ENCODE measurements at regions not wholly inside any gene's neighbourhood (a gene's known extent, or its start where the extent isn't known, plus 50 kb on each side); places are given as distances from the start of the nearest gene placed in this dataset.

DNA sequence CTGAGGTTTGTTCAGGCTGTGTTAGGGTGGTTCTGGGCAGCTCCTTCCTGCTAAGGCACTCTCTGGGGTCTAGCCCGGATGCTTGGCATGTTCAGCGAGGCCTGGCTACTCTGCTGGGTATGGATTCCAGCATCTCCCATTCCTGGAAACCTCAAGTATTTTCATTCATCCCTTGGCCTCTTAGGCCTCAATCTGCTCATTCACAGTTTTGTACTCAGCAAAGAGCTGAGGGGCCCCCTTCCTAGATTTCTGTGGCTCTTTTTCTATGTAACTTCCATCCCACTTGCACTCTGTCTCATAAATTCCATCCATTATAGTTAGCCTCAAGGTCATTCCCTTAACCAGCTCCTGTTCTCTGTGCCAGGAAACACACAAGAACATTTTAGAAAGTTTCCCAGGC is 798.8 kb upstream of the HS6ST1 start:
- no peak for DNase-seq

GRCh38 chr2:129118296-129118695 is 799.6 kb upstream of the HS6ST1 start:
- no peak for DNase-seq

- DNase-seq: no peak
These were observed 810.4 kb upstream of the HS6ST1 start for GRCh38 chr2:129129087-129129486.

- DNase-seq: no peak
These were observed 815.3 kb upstream of the HS6ST1 start for GRCh38 chr2:129133692-129134641.

DNA sequence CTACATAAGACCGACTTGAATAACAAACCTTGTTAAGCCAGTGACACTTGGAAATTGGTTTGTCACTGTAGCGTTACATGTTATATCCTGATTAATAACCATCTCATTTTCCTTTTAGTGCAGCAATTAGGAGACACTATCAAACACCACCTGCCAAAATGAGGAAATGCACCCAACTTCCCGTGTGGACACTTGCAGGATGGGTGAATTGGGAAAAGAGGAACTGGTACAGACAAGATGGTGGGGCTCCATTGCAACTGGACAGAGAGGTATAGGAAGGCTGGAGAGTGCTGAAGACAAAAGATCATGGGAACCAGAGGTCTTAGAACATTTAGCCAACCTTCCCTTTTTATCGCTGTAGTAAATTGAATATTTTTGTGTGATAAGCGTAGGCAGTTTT is 816.3 kb upstream of the HS6ST1 start:
- DNase-seq: no peak

GRCh38 chr2:129139380-129139779 is 820.7 kb upstream of the HS6ST1 start:
- no peak for DNase-seq

DNA sequence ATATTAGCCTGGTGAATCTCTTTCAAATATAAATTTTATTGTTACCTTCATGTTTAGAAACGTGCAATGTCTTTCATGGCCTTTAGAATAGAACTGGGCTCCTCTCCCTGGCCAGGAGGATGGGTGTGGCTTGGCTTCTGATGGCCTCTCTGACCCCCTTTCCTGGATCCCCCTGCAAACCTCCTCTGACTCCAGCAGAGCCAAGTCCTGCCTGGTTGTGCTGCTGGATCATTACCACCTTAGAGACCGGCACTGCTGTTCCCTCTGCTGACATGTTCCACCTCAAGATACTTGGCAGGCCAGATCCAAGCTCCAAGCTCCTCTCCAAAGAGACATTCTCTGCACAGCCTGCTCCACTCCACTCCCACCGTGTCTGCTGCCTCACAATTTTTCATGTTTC is 823.8 kb upstream of the HS6ST1 start:
- no peak for DNase-seq

DNA sequence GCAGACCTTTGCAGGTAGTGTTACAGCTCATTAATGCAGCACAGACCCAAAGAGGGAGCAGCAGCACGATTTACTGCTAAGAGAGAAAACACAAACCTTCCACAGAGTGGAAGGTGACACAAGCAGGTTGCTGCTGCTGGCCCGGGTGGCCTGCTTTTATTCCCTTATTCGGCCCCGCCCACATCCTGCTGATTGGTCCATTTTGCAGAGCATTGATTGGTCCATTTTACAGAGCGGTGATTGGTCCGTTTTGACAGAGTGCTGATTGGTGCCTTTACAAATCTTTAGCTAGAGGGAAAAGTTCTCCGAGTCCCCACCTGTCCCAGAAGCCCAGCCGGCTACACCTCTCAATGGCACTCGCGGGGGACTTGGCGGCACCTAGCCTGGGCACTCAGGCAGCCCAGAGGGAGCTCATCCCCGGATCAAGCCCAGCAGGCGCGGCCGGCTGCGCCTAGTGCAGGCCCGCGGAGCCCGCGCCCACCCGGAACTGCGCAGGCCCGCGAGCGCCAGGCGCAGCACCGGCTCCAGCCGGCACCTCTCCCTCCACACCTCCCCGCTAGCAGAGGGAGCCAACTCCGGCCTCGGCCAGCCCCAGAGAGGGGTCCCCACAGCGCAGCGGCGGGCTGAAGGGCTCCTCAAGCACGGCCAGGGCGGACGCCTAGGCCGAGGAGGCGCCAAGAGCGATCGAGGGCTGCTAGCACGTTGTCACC is 825.6 kb upstream of the HS6ST1 start:
- no peak for DNase-seq

DNA sequence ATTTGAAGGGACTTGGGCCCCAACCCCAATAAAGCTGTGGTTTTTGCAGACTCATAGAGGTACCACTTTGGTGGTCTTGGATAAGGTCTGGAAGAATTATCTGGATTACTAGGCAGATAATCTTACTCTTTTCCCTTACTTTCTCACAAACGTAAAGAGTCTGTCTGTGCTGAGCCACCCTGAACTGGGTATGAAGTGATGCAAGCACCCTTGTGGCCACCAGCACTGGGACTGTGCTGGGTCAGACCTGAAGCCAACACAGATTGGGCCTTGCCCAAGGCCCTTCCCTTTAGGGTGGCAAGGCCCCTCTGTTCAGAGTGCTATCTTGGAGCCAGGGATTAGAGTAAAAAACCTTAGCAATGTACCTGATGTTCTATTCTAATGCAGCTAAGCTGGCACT is 827.0 kb upstream of the RAB6C start:
- no peak for DNase-seq

- DNase-seq: no peak
These were observed 818.6 kb upstream of the RAB6C start for GRCh38 chr2:129160879-129161278.

GRCh38 chr2:129164220-129164949 is 815.1 kb upstream of the RAB6C start:
- no peak for DNase-seq

- DNase-seq: no peak
These were observed 814.5 kb upstream of the RAB6C start for GRCh38 chr2:129165006-129165405.

GRCh38 chr2:129167456-129167855 is 812.0 kb upstream of the RAB6C start:
- no peak for DNase-seq

GRCh38 chr2:129170570-129170969 is 808.9 kb upstream of the RAB6C start:
- DNase-seq: no peak

GRCh38 chr2:129174143-129174542 is 805.3 kb upstream of the RAB6C start:
- DNase-seq: no peak

DNA sequence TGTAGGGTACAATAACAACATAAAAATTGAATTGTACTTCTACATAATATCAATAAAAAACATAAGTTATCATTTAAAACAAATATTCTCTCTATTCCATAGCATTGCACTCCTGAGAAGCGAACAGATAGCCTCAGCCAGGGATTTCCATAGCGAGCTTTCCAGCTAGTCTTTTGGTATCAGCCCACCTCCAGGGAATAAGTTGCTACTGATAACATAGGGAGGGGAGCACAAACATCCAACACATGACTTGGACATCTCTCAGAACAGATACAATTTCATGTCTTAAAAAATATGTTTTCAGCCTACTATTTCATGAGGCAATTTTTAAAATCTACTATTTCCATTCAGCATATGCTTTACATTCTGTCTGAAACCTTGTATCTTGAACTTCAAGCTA is 804.4 kb upstream of the RAB6C start:
- DNase-seq: no peak

- DNase-seq: no peak
These were observed 803.1 kb upstream of the RAB6C start for GRCh38 chr2:129176375-129176774.

GRCh38 chr2:129178356-129178755 is 801.1 kb upstream of the RAB6C start:
- no peak for DNase-seq

DNA sequence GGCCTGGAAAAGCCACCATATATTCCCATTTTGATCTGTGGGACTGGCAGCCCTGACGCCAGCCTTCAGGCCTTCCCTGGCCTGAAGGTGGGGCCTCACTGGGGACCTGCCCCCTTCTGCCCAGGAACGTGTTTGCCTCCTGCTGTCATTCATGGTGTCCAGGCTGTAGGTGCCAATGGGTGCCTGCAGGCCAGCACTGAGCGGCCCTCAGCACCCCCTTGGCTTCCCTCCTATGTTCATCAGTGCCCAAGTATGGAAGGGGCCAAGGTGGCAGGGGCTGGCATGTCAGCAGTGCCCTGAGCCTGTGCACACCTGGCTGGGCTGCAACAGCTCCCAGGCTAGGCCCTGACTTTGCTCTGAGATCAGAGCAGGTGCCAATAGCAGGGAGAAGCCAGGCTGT is 800.3 kb upstream of the RAB6C start:
- no peak for DNase-seq

GRCh38 chr2:129180124-129180716 is 799.2 kb upstream of the RAB6C start:
- DNase-seq: no peak

- DNase-seq: no peak
These were observed 798.0 kb upstream of the RAB6C start for GRCh38 chr2:129181433-129181832.

DNA sequence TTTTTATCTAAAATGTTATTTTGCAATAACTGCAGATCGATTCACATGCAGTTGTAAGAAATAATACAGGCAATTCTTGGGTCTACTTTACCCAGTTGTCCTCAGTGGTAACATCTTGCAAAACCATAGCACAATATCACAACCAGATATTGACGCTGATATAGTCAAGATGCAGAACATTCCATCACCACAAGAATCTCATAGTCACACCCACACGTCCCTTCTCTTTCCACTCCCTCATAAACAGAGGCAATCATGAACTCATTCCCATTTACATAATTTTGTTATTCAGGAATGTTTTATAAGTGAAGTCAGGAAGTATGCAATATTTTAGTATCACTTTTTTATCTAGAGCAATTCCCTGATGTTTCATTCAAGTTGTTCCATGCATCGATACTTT is 797.5 kb upstream of the RAB6C start:
- no peak for DNase-seq

DNA sequence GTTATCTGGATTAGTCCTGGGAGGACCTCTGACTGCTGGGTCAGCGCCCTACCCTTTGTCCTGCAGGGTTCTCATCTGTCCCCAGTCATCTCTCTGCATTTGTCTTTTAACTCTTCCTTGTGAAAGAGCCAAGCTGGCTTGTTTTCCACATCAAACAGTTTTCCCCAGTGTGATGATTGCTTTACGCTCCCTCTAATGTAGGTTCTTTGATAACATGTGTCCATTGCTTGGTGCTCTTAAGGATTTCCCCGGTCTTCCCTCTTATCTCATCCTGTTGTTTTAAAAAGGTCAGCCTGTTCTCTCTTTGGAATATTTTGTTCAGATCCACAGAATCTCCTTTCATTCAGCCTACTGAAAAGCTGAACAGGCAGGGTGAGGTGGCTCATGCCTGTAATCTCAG is 792.1 kb upstream of the RAB6C start:
- DNase-seq: no peak
